ENCODE measurements at regions not wholly inside any gene's neighbourhood (a gene's known extent, or its start where the extent isn't known, plus 50 kb on each side); places are given as distances from the start of the nearest gene placed in this dataset.

GRCh38 chr20:22719167-22719591 lies 134.8 kb upstream of the FOXA2 start:
- Mint-ChIP-seq H3K27me3 (ENCODE audit: low read depth) (peaks cover 11% of the 10 kb centered on the region), H3K4me3 (no peak overlapping the region), H3K9me3 (no peaks in the 10 kb centered on the region), H3K4me1 (0 out of 4 replicates have a peak, but pooled peaks cover 0 to 3% of the 10 kb centered on the region in 2 experiments), H3K27ac (no peak overlapping the region), H3K36me3 (ENCODE audit: insufficient read depth in 1 of 3, low read depth in 3 of 3) (no peaks in the 10 kb centered on the region)
- no peak overlapping the region for H4K5ac ChIP-seq (ENCODE audit: insufficient read length, low read depth, low read length)
- no peak overlapping the region for H2BK5ac ChIP-seq (ENCODE audit: insufficient read length, low read length)
- no CpG with 5 or more reads among the region's 7 CpGs for WGBS (ENCODE audit: extremely low coverage, insufficient read length, low lambda C conversion rate)
- H4K20me1 ChIP-seq (ENCODE audit: control insufficient read depth, insufficient read depth, insufficient read length): no peaks in the 10 kb centered on the region
- H3K23ac ChIP-seq (ENCODE audit: insufficient read length, low read depth, low read length): no peak overlapping the region
- no peak overlapping the region for H3K27ac ChIP-seq (ENCODE audit: insufficient read length, low read depth, low read length)
- H3T11ph ChIP-seq (ENCODE audit: low read length): no peak overlapping the region
- H3K23me2 ChIP-seq (ENCODE audit: insufficient read length, low read depth, low read length, poor library complexity, severe bottlenecking): no peaks in the 10 kb centered on the region
- no peak overlapping the region for H3K14ac ChIP-seq (ENCODE audit: insufficient read depth, low read length)
- no peak overlapping the region for H2BK15ac ChIP-seq (ENCODE audit: low read depth, low read length)
- no peaks in the 10 kb centered on the region for H3K9me3 ChIP-seq (ENCODE audit: control insufficient read depth, low read depth, low read length)
- H3K18ac ChIP-seq (ENCODE audit: insufficient read length, low read depth, low read length): no peak overlapping the region
- no peak overlapping the region for H3K9ac ChIP-seq (ENCODE audit: extremely low read depth, insufficient read length, low read length)
- TF ChIP-seq CTCF (conservative IDR thresholded peaks at IDR 0.05): no peak
- H2AK5ac ChIP-seq (ENCODE audit: insufficient read length, low read length): no peak overlapping the region
- H3K79me1 ChIP-seq (ENCODE audit: insufficient read depth, low read depth, low read length, poor library complexity, severe bottlenecking): no peaks in the 10 kb centered on the region
- no peaks in the 10 kb centered on the region for H3K79me2 ChIP-seq (ENCODE audit: insufficient read depth, low read length)
- no peak overlapping the region for H2AFZ ChIP-seq (ENCODE audit: low read length)
- H2BK120ac ChIP-seq (ENCODE audit: low read depth, low read length, poor library complexity, severe bottlenecking): no peak overlapping the region
- H3K4me2 ChIP-seq (ENCODE audit: insufficient read depth, insufficient read length, low read length): no peak overlapping the region
- no peak overlapping the region for H4K8ac ChIP-seq (replicated peaks; ENCODE audit: insufficient read length, low read depth, low read length)
- no peak overlapping the region for H2BK20ac ChIP-seq (ENCODE audit: low read depth, low read length, poor library complexity, severe bottlenecking)
- H4K91ac ChIP-seq (ENCODE audit: insufficient read length, low read depth, low read length): no peak overlapping the region
- H3K27me3 ChIP-seq (ENCODE audit: insufficient read depth, low read length): no peaks in the 10 kb centered on the region
- no peak for DNase-seq
- H3K4me1 ChIP-seq (ENCODE audit: insufficient read depth, low read length): no peaks in the 10 kb centered on the region
- no peak overlapping the region for H2BK12ac ChIP-seq (ENCODE audit: insufficient read length, low read depth, low read length)
- no peak overlapping the region for H3K4ac ChIP-seq (ENCODE audit: low read depth, low read length)
- H3K56ac ChIP-seq (ENCODE audit: insufficient read length, low read depth, low read length): no peak overlapping the region
